ENCODE measurements at regions not wholly inside any gene's neighbourhood (a gene's known extent, or its start where the extent isn't known, plus 50 kb on each side); places are given as distances from the start of the nearest gene placed in this dataset.

DNA sequence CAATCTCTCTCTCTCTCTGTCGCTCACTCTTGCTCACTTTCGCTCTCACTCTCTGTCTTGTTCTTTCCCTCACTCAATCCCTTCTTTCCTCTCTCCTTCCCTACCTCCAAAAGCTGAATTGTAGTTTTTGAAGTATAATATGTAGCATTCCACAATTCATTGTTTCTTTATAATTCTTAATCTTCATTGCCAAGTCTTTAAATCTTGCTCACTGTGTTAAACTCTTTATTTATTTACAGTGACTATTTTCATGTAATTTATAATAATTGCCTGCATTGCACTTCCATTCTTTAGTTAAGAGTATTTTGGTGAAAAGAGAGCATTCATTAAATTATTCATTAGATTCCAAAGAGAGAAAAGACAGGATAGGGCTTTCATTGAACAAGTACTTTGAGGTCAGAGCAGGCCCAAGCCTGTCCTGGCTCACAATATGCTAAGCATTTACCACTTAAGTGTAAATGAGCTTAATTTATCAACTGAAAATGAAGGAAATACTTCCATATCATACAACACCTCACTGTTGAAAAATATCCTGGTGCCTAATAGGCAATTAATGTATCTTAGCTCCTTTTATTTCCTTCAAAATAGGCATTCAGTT is 257.4 kb upstream of the SLITRK1 start:
- TF ChIP-seq, protein P1, sequence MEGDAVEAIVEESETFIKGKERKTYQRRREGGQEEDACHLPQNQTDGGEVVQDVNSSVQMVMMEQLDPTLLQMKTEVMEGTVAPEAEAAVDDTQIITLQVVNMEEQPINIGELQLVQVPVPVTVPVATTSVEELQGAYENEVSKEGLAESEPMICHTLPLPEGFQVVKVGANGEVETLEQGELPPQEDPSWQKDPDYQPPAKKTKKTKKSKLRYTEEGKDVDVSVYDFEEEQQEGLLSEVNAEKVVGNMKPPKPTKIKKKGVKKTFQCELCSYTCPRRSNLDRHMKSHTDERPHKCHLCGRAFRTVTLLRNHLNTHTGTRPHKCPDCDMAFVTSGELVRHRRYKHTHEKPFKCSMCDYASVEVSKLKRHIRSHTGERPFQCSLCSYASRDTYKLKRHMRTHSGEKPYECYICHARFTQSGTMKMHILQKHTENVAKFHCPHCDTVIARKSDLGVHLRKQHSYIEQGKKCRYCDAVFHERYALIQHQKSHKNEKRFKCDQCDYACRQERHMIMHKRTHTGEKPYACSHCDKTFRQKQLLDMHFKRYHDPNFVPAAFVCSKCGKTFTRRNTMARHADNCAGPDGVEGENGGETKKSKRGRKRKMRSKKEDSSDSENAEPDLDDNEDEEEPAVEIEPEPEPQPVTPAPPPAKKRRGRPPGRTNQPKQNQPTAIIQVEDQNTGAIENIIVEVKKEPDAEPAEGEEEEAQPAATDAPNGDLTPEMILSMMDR (IDR thresholded peaks at IDR 0.05): no peak
- TF ChIP-seq POLR2A (IDR thresholded peaks at IDR 0.05) (no peak), EP300 (IDR thresholded peaks at IDR 0.05) (no peak)

All from stomach (tissue), 4 donors.